Smooth muscle cell (in vitro differentiated cells): ENCODE measurements at regions not wholly inside any gene's neighbourhood (a gene's known extent, or its start where the extent isn't known, plus 50 kb on each side); places are given as distances from the start of the nearest gene placed in this dataset. TPM values are rescaled to one million over a fixed set of nuclear protein-coding genes. Genes with fewer than 3 reads are reported as not detected.

Experiments
- small RNA-seq: library from RNA; depleted of rRNA; stranded (forward); fragments of <200 nt; gene quantifications from one replicate; pipeline ENCODE3, GENCODE V24; 2014

Small RNAs in the stretch of these regions (small RNA-seq; reads per million reads assigned to genes)
- gene RNU6-932P, result not detected
